Astrocyte of the spinal cord (primary cell): ENCODE measurements at regions not wholly inside any gene's neighbourhood (a gene's known extent, or its start where the extent isn't known, plus 50 kb on each side); places are given as distances from the start of the nearest gene placed in this dataset.

Experiments used
- DNase-seq: peaks from one replicate; pipeline ENCODE4 v3.0.0; 2011; ENCODE audit warnings: low read depth, low spot score
- H3K4me3 ChIP-seq: 2 replicates; pipeline ENCODE4 v1.5.1; 2011; ENCODE audit warnings: low read depth, mild to moderate bottlenecking, low read length, moderate library complexity
- CTCF ChIP-seq: IDR thresholded peaks from 2 replicates; pipeline ENCODE4 v1.5.1; 2012; ENCODE audit warnings: low read depth, mild to moderate bottlenecking, low read length, inconsistent platforms
- in situ Hi-C: cut with HindIII; loops from 2 replicates; pipeline ENCODE4 v1.10.0; 2017; ENCODE audit warnings: low sequenced_read_pairs

- no peak for DNase-seq
- H3K4me3 ChIP-seq: no peak overlapping the region
These were observed 200.3 kb upstream of the UMPS start for GRCh38 chr3:124529826-124530571.

GRCh38 chr3:124530916-124531315, 199.3 kb upstream of the UMPS start:
- TF ChIP-seq CTCF: no peak
- in situ Hi-C loops: no loop called here
- no peak for DNase-seq
- H3K4me3 ChIP-seq: no peak overlapping the region

More at GRCh38 chr3:124529826-124530571, 200.3 kb upstream of the UMPS start:
- in situ Hi-C loops: no loop called here
- TF ChIP-seq CTCF: no peak

- in situ Hi-C loops: no loop called here
- no peak for DNase-seq
These were observed 198.2 kb upstream of the UMPS start for GRCh38 chr3:124532071-124532470.

GRCh38 chr3:124535306-124535705, 194.9 kb upstream of the UMPS start:
- H3K4me3 ChIP-seq: no peak overlapping the region
- in situ Hi-C loops: no loop called here
- TF ChIP-seq CTCF: no peak
- no peak for DNase-seq

More at GRCh38 chr3:124532071-124532470, 198.2 kb upstream of the UMPS start:
- no peak overlapping the region for H3K4me3 ChIP-seq
- no peak for TF ChIP-seq CTCF

GRCh38 chr3:124540550-124541211, 189.6 kb upstream of the UMPS start:
- DNase-seq: no peak
- no peak overlapping the region for H3K4me3 ChIP-seq
- in situ Hi-C loops: no loop called here
- no peak for TF ChIP-seq CTCF

- in situ Hi-C loops: no loop called here
- no peak overlapping the region for H3K4me3 ChIP-seq
- no peak for TF ChIP-seq CTCF
- no peak for DNase-seq
These were observed 187.9 kb upstream of the UMPS start for GRCh38 chr3:124542214-124542869.
